ENCODE measurements at regions not wholly inside any gene's neighbourhood (a gene's known extent, or its start where the extent isn't known, plus 50 kb on each side); places are given as distances from the start of the nearest gene placed in this dataset.

- no peak for DNase-seq (ENCODE audit: low read depth)
These were observed 1662.1 kb upstream of the TENM3 start for GRCh38 chr4:180581061-180581460.

- DNase-seq (ENCODE audit: low read depth) = no peak
These were observed 1655.8 kb upstream of the TENM3 start for GRCh38 chr4:180587379-180587778.

- no peak for DNase-seq (ENCODE audit: low read depth)
These were observed 1653.6 kb upstream of the TENM3 start for GRCh38 chr4:180589575-180589974.

DNA sequence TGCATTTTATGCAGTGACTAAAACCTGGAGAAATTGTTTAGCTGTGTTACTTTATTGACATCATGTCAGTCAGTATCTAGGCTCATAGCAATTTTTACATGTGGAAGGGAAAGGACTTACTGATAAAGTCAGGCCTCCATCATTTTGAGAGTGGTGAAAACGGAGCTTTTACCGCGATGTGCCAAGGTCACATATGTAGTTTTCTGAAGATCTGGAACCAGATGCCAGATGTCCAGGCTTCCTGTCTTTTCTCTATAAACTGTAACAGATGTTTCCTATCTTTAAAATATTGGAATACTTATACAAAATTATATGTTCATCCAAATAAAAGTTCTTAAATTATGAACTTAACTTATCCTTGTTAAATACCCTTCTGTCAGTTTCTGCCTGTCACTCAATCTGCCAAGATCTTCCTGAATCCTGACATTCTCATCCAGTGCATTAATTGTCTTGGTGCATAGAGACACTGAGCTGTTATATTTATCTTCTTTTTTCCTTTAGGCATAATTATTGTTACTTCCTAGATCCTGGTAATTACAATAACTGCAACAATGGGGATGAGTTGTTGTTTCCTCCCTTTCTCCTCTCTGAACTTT, 1646.2 kb upstream of the TENM3 start:
- DNase-seq (ENCODE audit: low read depth) = no peak

DNA sequence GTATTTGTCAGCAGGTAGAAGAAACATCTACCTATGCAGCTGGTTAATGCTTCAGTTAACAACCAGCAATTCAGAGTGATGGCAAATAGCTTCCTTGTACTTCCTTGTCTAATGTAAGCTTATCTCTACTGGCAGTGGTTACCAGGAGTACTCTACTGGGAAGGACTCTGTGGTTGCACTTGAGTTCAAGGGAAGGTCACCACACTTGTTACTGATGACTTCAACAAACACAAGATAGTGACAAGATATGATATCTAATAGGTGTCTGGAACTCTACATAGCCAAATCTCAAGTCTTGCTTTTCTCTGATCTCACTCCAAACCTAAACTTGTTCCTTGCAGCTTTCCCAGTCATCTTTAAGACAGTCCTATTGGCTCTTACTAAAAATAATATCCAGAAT, 1644.9 kb upstream of the TENM3 start:
- DNase-seq (ENCODE audit: low read depth) = no peak

DNA sequence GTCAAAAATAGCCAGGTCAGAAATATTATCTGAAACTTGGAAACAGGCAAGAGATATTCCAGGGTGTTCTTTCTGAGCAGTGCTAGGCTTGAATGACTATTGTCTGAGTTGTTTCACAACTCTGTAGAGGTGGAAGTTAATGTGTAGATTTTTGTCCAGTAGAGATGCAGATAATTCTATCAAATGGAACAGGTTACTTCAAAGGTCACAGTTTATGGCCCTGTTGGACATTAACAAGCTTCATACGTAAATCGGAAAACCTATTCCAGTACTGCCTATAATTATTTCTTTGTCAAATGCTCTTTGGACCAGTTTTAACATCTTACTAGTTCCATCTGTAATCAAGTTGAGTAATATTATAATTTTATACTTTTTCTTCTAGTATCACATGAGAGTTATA, 1639.4 kb upstream of the TENM3 start:
- DNase-seq (ENCODE audit: low read depth) = no peak

DNA sequence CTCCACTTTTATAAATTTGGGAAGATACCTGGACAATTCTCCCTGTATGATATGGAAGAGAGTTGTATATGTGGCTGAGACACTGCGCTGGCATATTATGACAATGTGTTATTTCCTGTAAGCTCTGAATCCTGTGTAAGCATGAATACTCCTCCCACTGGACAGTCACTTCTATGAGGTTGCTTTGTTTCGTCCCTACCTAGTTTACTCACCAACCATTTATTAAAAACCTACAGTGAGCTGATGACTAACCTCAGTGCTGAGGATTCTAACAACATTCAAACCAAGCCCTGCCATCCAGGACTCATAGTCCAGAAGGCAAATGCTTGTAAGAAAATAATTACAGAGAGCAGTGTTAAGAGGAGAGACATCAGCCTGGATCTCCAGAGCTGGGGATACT, 1632.9 kb upstream of the TENM3 start:
- no peak for DNase-seq (ENCODE audit: low read depth)

DNA sequence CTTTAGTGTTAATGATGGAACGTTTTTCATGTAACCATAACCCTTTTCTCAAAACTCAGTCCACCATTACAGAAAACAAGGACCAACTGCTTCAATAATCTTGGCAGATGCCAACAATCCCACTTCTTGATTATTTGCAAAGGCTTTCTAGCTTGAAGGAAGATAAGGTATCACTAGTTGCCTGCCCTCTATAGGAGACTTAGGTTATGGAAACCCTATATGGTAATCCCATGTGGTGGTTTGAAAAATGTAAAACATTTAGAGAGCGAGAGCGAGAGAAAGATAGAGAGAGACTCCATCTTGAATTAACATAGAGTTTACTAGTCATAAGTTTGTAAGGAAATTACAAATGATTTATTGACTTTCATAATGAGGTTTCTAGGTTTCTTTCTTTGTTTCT, 1627.5 kb upstream of the TENM3 start:
- no peak for DNase-seq (ENCODE audit: low read depth)

GRCh38 chr4:180617196-180617595, 1626.0 kb upstream of the TENM3 start:
- no peak for DNase-seq (ENCODE audit: low read depth)

DNA sequence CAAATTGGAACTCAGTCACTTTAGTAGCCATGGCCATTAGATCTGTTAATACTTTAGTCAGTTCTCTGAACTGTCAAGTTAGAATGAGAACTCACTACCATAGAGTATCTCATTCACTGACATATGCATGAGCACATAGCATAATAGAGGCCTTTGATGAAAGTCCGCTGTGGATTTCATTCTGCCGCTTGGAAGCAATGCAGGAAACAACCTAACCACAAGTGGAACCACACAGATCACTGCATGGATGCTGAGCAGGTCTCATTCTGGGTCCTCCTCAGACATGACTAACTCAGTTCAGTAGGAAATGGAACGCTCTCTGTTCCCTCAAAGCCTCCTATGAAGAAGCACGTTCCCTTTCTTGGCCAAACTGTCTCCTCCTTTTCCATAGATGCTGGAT, 1624.8 kb upstream of the TENM3 start:
- no peak for DNase-seq (ENCODE audit: low read depth)

DNA sequence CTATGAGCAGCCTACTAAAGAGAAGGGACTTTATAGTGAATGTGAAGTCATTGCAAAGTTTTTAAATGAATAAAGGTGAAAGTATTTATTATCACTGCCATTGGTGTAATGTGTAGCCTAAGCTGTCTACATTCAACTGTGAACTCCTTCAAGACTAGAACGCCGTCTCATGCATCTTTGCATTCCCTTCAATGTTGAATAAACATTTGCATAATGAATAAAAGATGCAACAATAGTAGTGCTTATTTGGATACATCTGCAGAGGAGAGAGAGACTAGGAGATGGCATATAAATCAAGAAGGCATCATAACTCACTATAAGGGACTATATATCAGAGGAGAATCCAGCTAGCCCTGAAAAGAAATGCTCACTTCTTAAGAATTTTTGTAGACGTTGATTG, 1623.8 kb upstream of the TENM3 start:
- DNase-seq (ENCODE audit: low read depth) = no peak

DNA sequence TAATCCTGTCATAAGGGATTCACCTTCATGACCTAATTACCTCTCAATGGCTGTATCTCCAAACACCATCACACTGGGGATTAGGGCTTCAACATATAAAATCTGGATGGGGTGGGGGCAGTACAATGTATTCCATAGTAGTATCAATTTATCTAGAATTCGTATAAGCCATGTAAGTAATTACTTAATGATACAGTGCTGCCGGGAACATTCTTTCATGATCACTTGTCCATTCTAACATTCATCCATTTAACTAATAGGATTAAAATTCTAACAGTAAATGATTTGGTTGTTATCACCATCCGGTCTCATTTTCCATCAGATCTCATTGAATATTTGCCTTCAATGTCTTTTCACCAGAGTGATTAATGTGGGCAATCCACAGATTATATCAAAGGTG, 1620.9 kb upstream of the TENM3 start:
- DNase-seq (ENCODE audit: low read depth) = no peak

DNA sequence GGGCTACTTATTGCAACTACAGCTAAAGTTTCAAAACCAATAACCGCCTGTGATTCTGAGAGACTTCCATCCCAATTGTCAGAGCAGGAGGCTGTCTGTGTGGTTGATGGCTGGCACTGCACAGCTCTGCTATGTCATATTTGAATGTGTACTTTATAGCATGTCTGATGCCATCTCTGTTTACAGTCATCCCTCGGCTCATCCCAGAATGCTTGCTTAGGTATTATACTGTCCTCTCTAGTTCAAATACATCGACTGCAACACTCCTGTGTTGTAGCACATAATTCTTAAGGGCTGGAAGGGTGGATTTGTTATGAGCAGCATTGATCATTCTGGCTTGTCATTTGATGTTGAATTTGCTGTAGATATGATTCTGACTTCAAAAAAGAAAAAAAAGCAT, 1617.5 kb upstream of the TENM3 start:
- no peak for DNase-seq (ENCODE audit: low read depth)

DNA sequence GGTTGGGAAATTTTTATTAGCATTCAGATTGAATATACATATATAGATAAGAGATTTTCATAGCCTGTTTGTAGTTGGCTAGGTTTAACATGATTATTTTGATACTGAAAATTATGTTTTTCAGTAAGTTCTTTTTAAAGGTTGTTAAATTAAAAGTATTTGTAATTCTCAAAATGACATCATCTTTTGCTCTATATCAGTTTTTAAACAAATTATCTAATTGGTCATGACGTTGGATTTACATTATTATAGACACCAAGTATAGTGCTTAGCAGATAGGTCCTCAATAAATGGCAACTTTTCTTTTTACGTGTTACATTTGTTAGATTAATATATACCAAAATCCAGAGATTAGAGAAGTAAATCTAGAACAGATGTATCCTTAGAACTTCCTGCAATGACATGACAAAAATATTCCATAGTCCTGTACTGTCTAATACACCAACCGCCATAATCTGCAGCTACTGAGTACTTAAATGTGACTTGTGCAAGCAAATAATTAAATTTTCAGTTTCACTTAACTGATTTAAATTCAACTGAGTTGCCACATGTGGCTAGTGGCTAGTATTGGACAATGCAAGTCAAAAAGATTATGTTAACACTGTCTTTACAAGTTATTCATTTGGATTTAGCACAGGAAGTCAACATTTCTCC, 1613.1 kb upstream of the TENM3 start:
- DNase-seq (ENCODE audit: low read depth) = no peak

DNA sequence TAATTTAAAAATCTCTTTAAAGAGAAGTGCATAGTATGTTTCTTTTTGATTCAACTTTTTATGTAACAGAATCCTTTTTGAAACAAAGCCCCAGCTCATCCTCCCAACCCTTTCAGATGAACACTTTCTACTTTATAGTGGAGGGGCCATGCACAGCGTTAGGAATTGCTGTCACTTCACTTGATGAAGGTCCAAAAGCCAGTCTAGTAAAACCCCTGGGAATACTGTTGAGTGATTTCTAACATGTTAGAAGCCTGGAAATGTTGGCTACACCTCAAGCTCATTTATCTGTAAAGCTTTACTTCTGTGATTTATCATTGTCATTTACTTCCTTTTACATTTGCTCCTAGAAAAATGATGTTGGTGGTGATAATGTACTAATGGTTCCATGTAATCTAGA, 1608.9 kb upstream of the TENM3 start:
- DNase-seq (ENCODE audit: low read depth) = no peak

DNA sequence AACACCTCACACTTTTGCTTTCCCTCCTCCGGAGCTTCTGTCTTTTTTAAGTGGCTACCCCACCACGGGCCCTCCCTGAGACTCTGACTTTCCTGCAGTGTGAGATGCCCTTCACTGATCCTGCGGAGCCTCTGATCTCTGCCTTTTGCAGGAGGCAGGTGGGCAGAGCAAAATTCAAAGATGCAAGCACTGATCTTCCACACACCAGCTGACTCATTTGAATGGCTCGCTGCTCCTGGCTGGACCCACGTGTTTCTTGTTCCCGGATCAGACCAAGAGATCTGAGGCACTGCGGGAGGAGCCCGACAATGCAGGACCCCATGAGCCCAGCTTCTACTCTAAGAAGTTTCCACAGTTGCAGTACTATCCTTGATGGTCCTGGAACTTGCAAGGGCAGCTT, 1607.9 kb upstream of the TENM3 start:
- DNase-seq (ENCODE audit: low read depth) = no peak

DNA sequence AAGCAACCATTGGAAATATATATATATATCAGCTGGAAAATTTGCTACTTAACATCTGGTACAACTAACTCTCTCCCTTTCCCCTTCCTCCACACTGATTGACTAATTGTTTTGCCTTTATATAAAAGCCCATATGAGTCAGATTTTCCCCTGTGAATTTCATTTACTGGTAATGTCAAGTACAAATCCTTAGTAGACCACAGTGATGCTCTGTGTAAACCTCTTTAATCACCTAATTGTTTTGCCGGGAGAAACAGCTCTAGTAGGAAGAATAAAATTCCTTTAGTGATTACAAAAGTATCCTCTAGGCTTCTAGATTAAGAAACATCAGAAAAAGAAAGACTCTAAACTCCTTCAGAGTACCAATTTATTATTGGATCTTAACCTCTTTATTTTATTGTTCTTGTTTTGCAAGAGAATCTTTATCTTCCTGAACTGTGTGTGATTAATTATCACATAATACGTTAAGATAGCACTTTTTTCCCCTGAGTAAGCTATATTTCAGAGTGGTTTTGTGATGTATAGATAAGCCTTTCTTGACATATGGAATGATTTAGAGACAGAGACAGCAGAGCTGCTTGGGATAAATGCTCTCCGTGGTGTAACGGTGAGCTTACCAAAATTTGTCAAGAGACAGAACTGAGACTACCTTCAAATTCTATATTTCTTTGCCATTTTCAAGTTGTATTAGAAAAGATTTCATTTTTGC, 1606.4 kb upstream of the TENM3 start:
- DNase-seq (ENCODE audit: low read depth) = peak; percentile 0

GRCh38 chr4:180637616-180638015, 1605.6 kb upstream of the TENM3 start:
- no peak for DNase-seq (ENCODE audit: low read depth)

- DNase-seq (ENCODE audit: low read depth) = no peak
These were observed 1603.0 kb upstream of the TENM3 start for GRCh38 chr4:180640193-180640592.

- DNase-seq (ENCODE audit: low read depth) = no peak
These were observed 1601.7 kb upstream of the TENM3 start for GRCh38 chr4:180641495-180641894.

DNA sequence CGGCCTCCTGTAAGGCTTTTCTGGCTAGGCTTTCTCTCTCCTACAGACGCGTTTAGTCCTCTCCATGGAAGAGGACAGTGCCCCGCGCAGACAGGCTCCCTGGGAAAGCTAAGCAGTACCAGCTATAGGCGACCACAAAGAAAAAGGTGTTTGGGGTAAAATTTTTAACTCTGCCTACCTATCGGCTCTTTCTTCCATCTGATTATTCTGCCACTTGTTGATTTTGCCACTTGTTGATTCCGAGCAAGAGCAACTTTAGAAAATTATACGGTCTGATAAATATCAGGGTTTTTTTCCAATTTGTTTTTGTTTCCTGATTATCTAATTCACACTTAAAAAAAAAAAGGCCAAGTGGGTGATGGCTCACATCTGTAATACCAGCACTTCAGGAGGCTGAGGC, 1600.5 kb upstream of the TENM3 start:
- DNase-seq (ENCODE audit: low read depth) = no peak

DNA sequence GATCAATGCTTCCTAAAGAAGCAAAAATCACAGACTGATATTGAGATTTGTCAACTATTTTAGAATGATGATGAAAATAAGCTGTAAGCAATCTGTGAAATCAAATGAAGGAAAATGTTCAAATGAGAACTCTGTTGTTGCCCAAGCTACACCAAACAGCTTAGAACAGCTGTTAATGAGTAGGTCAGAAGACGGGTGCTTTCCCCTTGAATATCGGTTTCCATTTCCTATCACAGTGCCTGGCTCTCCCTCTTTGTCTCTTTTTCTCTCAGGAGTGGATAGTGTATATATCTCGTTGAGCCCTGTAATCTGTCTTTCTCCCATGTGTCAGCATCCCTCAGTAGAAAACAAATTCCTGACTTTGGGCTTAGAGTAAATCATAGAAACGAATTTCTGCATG, 1592.9 kb upstream of the TENM3 start:
- no peak for DNase-seq (ENCODE audit: low read depth)

- no peak for DNase-seq (ENCODE audit: low read depth)
These were observed 1590.7 kb upstream of the TENM3 start for GRCh38 chr4:180652533-180652932.

- DNase-seq (ENCODE audit: low read depth) = no peak
These were observed 1587.3 kb upstream of the TENM3 start for GRCh38 chr4:180655886-180656285.

Measured in stromal cell of bone marrow (primary cell).